ENCODE measurements at regions not wholly inside any gene's neighbourhood (a gene's known extent, or its start where the extent isn't known, plus 50 kb on each side); places are given as distances from the start of the nearest gene placed in this dataset.

GRCh38 chr9:82584349-82584863 lies 478.5 kb downstream of the RASEF start:
- no peak for TF ChIP-seq TAF1 (IDR thresholded peaks at IDR 0.05; ENCODE audit: borderline replicate concordance, insufficient read depth, low read length)
- no peak for TF ChIP-seq POLR2AphosphoS5 (IDR thresholded peaks at IDR 0.05; ENCODE audit: low read depth, low read length)
- TF ChIP-seq REST (IDR thresholded peaks at IDR 0.05; ENCODE audit: insufficient read depth in 1 of 2, low read depth in 2 of 2, low read length in 2 of 2) = no peak

All from PFSK-1 (cell line).